ENCODE measurements at regions not wholly inside any gene's neighbourhood (a gene's known extent, or its start where the extent isn't known, plus 50 kb on each side); places are given as distances from the start of the nearest gene placed in this dataset.

GRCh38 chr7:49479936-49480544 lies 293.4 kb upstream of the VWC2 start:
- H3K27ac ChIP-seq, result peak overlapping the region in 1 of 2 donors; percentile 13
- no peaks in the 10 kb centered on the region for H3K36me3 ChIP-seq
- DNase-seq, result no peak
- peaks cover 2% of the 10 kb centered on the region for H3K4me1 ChIP-seq (ENCODE audit: insufficient read depth)
- no peak for TF ChIP-seq POLR2A (IDR thresholded peaks at IDR 0.05)
- TF ChIP-seq CTCF (IDR thresholded peaks at IDR 0.05), result no peak
- TF ChIP-seq EP300 (IDR thresholded peaks at IDR 0.05), result no peak
- H3K9me3 ChIP-seq, result no peaks in the 10 kb centered on the region
- intact Hi-C loops (cut with DNase I), result loop anchor here in 1 of 4 donors (10.0 kb wide), 2 partner anchors 295 to 375 kb away; partner anchors contain the start of gene VWC2
- H3K27me3 ChIP-seq, result no peaks in the 10 kb centered on the region
- no peak overlapping the region for H3K4me3 ChIP-seq
- WGBS, 3 donors, result 45 to 54% (median 47%) methylated on average over 4 of the region's 4 CpGs

GRCh38 chr7:49481075-49481474 lies 292.4 kb upstream of the VWC2 start:
- no peaks in the 10 kb centered on the region for H3K36me3 ChIP-seq
- H3K9me3 ChIP-seq, result no peaks in the 10 kb centered on the region
- 2 to 21% (median 4%) methylated on average over 1 of the region's 1 CpG for WGBS, 3 donors
- no peak for TF ChIP-seq CTCF (IDR thresholded peaks at IDR 0.05)
- TF ChIP-seq EP300 (IDR thresholded peaks at IDR 0.05), result no peak
- no peak for TF ChIP-seq POLR2A (IDR thresholded peaks at IDR 0.05)
- no peak overlapping the region for H3K4me3 ChIP-seq
- H3K27me3 ChIP-seq, result no peaks in the 10 kb centered on the region
- H3K27ac ChIP-seq, result peak overlapping the region in 1 of 2 donors; percentile 13
- DNase-seq, result no peak
- H3K4me1 ChIP-seq (ENCODE audit: insufficient read depth), result peaks cover 2% of the 10 kb centered on the region
- intact Hi-C loops (cut with DNase I), result loop anchor here in 1 of 4 donors (10.0 kb wide), 2 partner anchors 294 to 374 kb away; partner anchors contain the start of gene VWC2

- H3K27me3 ChIP-seq, result no peaks in the 10 kb centered on the region
- intact Hi-C loops (cut with DNase I), result loop anchor here in 1 of 4 donors (10.0 kb wide), 2 partner anchors 292 to 372 kb away; partner anchors contain the start of gene VWC2
- no peak overlapping the region for H3K4me3 ChIP-seq
- no peak for DNase-seq
- H3K4me1 ChIP-seq (ENCODE audit: insufficient read depth), result peaks cover 2% of the 10 kb centered on the region
- no peaks in the 10 kb centered on the region for H3K36me3 ChIP-seq
- H3K9me3 ChIP-seq, result no peaks in the 10 kb centered on the region
- 43 to 50% (median 49%) methylated on average over 2 of the region's 2 CpGs for WGBS, 3 donors
- TF ChIP-seq EP300 (IDR thresholded peaks at IDR 0.05), result no peak
- no peak for TF ChIP-seq CTCF (IDR thresholded peaks at IDR 0.05)
- no peak for TF ChIP-seq POLR2A (IDR thresholded peaks at IDR 0.05)
- H3K27ac ChIP-seq, result no peak overlapping the region
These were observed 290.3 kb upstream of the VWC2 start for GRCh38 chr7:49483142-49483541.

GRCh38 chr7:49486974-49487829 lies 286.2 kb upstream of the VWC2 start:
- Histone ChIP-seq H3K27me3 (no peaks in the 10 kb centered on the region), H3K27ac (no peak overlapping the region), H3K4me3 (no peak overlapping the region), H3K36me3 (no peaks in the 10 kb centered on the region), H3K9me3 (no peaks in the 10 kb centered on the region), H3K4me1 (ENCODE audit: insufficient read depth) (no peaks in the 10 kb centered on the region)
- TF ChIP-seq CTCF (IDR thresholded peaks at IDR 0.05) (no peak), EP300 (IDR thresholded peaks at IDR 0.05) (no peak), POLR2A (IDR thresholded peaks at IDR 0.05) (no peak)
- WGBS, 3 donors, result 52 to 62% (median 56%) methylated on average over 5 of the region's 5 CpGs
- intact Hi-C loops (cut with DNase I), result loop anchor here in 1 of 4 donors (10.0 kb wide), 2 partner anchors 288 to 368 kb away; partner anchors contain the start of gene VWC2
- no peak for DNase-seq
